ENCODE measurements at regions not wholly inside any gene's neighbourhood (a gene's known extent, or its start where the extent isn't known, plus 50 kb on each side); places are given as distances from the start of the nearest gene placed in this dataset.

DNA sequence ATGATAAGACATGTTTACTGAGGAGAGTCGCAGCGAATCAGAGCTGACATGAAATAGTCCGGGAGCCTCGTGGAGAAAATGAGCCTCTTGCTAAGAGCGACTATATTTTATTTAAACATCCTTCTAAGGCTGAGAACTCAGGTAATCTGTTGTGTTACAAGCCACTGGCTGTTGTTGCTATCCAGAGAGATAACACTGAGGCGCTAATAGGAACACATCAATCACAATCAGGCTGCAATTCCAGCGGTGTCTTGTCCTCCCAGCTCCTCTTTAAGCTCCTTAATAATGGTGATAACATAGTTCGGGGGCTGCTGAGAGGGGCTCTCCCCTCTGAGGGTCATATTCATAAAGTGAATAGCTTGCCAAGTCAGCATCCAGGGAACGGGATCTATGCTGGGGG lies 95.1 kb downstream of the INSIG2 start:
- CTCF ChIA-PET: no interaction called here
- TF ChIP-seq, protein P1, sequence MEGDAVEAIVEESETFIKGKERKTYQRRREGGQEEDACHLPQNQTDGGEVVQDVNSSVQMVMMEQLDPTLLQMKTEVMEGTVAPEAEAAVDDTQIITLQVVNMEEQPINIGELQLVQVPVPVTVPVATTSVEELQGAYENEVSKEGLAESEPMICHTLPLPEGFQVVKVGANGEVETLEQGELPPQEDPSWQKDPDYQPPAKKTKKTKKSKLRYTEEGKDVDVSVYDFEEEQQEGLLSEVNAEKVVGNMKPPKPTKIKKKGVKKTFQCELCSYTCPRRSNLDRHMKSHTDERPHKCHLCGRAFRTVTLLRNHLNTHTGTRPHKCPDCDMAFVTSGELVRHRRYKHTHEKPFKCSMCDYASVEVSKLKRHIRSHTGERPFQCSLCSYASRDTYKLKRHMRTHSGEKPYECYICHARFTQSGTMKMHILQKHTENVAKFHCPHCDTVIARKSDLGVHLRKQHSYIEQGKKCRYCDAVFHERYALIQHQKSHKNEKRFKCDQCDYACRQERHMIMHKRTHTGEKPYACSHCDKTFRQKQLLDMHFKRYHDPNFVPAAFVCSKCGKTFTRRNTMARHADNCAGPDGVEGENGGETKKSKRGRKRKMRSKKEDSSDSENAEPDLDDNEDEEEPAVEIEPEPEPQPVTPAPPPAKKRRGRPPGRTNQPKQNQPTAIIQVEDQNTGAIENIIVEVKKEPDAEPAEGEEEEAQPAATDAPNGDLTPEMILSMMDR (IDR thresholded peaks at IDR 0.05; ENCODE audit: insufficient read depth in 1 of 2, low read depth in 1 of 2, low read length in 1 of 2, severe bottlenecking in 1 of 2, unreplicated experiment in 1 of 2): no peak
- POLR2A ChIA-PET: no interaction called here
- Mint-ChIP-seq H3K4me3 (ENCODE audit: unreplicated experiment) (no peak overlapping the region), H3K9me3 (ENCODE audit: unreplicated experiment) (no peaks in the 10 kb centered on the region), H3K27me3 (ENCODE audit: insufficient read depth, unreplicated experiment) (peaks cover 8% of the 10 kb centered on the region), H3K4me1 (ENCODE audit: low read depth, unreplicated experiment) (peaks cover 5% of the 10 kb centered on the region), H3K27ac (ENCODE audit: unreplicated experiment) (no peak overlapping the region), H3K36me3 (ENCODE audit: insufficient read depth, unreplicated experiment) (peaks cover 7% of the 10 kb centered on the region)
- Histone ChIP-seq H3K27me3 (replicated peaks; ENCODE audit: control insufficient read depth, insufficient read depth, low read length) (no peaks in the 10 kb centered on the region; the same call in 1 of the 2 replicates), H3K9me3 (no peaks in the 10 kb centered on the region), H3K4me3 (ENCODE audit: low read depth, low read length) (no peak overlapping the region), H3K36me3 (ENCODE audit: control insufficient read depth, insufficient read depth, low read length) (no peaks in the 10 kb centered on the region), H3K4me1 (no peaks in the 10 kb centered on the region)
- no TSS peak for BruUV-seq (replicated peaks)
- intact Hi-C loops (cut with micrococcal nuclease; ENCODE audit: unreplicated experiment): no loop called here
- DNase-seq: no peak

DNA sequence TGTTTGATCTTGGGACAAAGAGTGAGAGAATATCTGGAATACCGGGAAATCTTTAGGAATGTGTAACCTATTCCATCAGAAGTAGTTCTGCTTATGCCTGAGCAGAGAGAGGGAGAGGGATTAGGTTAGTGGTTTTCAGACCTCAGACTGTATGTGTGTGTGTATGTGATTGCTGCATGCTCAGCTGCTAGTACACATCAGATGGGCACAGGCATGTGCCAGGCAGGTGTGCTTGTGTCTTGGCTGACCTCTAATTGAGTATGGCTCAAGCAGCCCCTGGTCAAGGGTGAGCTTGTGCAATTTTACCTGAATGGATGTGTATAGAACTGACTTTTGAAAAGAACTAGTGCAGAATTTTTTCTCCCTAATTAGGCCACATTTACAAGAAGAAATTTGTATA lies 91.2 kb downstream of the INSIG2 start:
- no peak overlapping the region for H3K27ac Mint-ChIP-seq (ENCODE audit: unreplicated experiment)
- Histone ChIP-seq H3K9me3 (no peaks in the 10 kb centered on the region), H3K4me1 (no peaks in the 10 kb centered on the region), H3K27me3 (replicated peaks; ENCODE audit: control insufficient read depth, insufficient read depth, low read length) (no peaks in the 10 kb centered on the region; the same call in 1 of the 2 replicates), H3K36me3 (ENCODE audit: control insufficient read depth, insufficient read depth, low read length) (no peaks in the 10 kb centered on the region), H3K4me3 (ENCODE audit: low read depth, low read length) (no peak overlapping the region)
- POLR2A ChIA-PET: no interaction called here
- no peaks in the 10 kb centered on the region for H3K9me3 Mint-ChIP-seq (ENCODE audit: unreplicated experiment)
- DNase-seq: no peak
- intact Hi-C loops (cut with micrococcal nuclease; ENCODE audit: unreplicated experiment): no loop called here
- BruUV-seq (replicated peaks): no TSS peak
- TF ChIP-seq, protein P1 (IDR thresholded peaks at IDR 0.05; ENCODE audit: insufficient read depth in 1 of 2, low read depth in 1 of 2, low read length in 1 of 2, severe bottlenecking in 1 of 2, unreplicated experiment in 1 of 2): no peak
- no peaks in the 10 kb centered on the region for H3K36me3 Mint-ChIP-seq (ENCODE audit: insufficient read depth, unreplicated experiment)
- H3K4me3 Mint-ChIP-seq (ENCODE audit: unreplicated experiment): no peak overlapping the region
- CTCF ChIA-PET: no interaction called here
- H3K4me1 Mint-ChIP-seq (ENCODE audit: low read depth, unreplicated experiment): peaks cover 5% of the 10 kb centered on the region
- H3K27me3 Mint-ChIP-seq (ENCODE audit: insufficient read depth, unreplicated experiment): peaks cover 6% of the 10 kb centered on the region

DNA sequence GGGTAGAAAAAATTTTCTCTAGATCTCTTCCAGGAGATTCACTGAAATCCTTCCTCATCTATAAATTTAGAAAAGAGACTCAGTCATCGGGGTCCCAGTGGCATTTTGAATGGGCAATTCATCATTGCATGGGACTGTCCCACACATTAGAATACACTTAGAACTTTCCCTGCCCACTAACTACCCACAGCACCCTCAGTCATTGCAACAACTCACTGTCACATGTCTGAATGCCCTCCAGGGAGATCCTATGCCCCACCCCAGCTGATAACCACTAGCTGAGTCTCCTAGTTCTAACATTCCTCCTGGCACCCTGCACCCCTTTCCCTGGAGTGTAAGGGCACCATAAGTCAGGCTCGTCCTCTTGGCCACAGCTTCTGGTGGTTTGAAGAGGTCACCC lies 89.6 kb downstream of the INSIG2 start:
- Mint-ChIP-seq H3K9me3 (ENCODE audit: unreplicated experiment) (no peaks in the 10 kb centered on the region), H3K4me1 (ENCODE audit: low read depth, unreplicated experiment) (peaks cover 1% of the 10 kb centered on the region), H3K27me3 (ENCODE audit: insufficient read depth, unreplicated experiment) (peaks cover 6% of the 10 kb centered on the region), H3K4me3 (ENCODE audit: unreplicated experiment) (no peak overlapping the region), H3K27ac (ENCODE audit: unreplicated experiment) (no peak overlapping the region), H3K36me3 (ENCODE audit: insufficient read depth, unreplicated experiment) (no peaks in the 10 kb centered on the region)
- no TSS peak for BruUV-seq (replicated peaks)
- TF ChIP-seq, protein P1 (IDR thresholded peaks at IDR 0.05; ENCODE audit: insufficient read depth in 1 of 2, low read depth in 1 of 2, low read length in 1 of 2, severe bottlenecking in 1 of 2, unreplicated experiment in 1 of 2): no peak
- ChIA-PET CTCF (no interaction called here), POLR2A (no interaction called here)
- H3K4me3 ChIP-seq (ENCODE audit: low read depth, low read length): no peak overlapping the region
- no peak for DNase-seq
- H3K9me3 ChIP-seq: no peaks in the 10 kb centered on the region
- no peaks in the 10 kb centered on the region for H3K36me3 ChIP-seq (ENCODE audit: control insufficient read depth, insufficient read depth, low read length)
- no peaks in the 10 kb centered on the region for H3K4me1 ChIP-seq
- H3K27me3 ChIP-seq (replicated peaks; ENCODE audit: control insufficient read depth, insufficient read depth, low read length): no peaks in the 10 kb centered on the region; the same call in 1 of the 2 replicates
- intact Hi-C loops (cut with micrococcal nuclease; ENCODE audit: unreplicated experiment): no loop called here

Measured in Caco-2 (cell line).